ENCODE measurements at regions not wholly inside any gene's neighbourhood (a gene's known extent, or its start where the extent isn't known, plus 50 kb on each side); places are given as distances from the start of the nearest gene placed in this dataset.

GRCh38 chr10:108989976-108990375 lies 933.3 kb downstream of the XPNPEP1 start:
- POLR2A ChIA-PET = no interaction called here
- no peaks in the 10 kb centered on the region for H3K9me3 ChIP-seq
- H3K4me1 ChIP-seq = no peaks in the 10 kb centered on the region
- CTCF ChIA-PET = no interaction called here
- FAIRE-seq (no peak), DNase-seq (ENCODE audit: low read depth in 1 of 2, low spot score in 1 of 2) (no peak), ATAC-seq (no peak)
- no peak overlapping the region for H3K27ac ChIP-seq
- H3K4me3 ChIP-seq = no peak overlapping the region
- TF ChIP-seq POLR2AphosphoS2 (conservative IDR thresholded peaks at IDR 0.05; ENCODE audit: low read length) (no peak), GATA3 (IDR thresholded peaks at IDR 0.05; ENCODE audit: borderline replicate concordance) (no peak), ZNF302 (CRISPR knock-in tag; IDR thresholded peaks at IDR 0.05) (no peak), ZC3H11A (IDR thresholded peaks at IDR 0.05) (no peak), HOXB5 (CRISPR knock-in tag; IDR thresholded peaks at IDR 0.05) (no peak), FOXS1 (CRISPR knock-in tag; IDR thresholded peaks at IDR 0.05) (no peak), NR3C1 (IDR thresholded peaks at IDR 0.05) (no peak), EHMT2 (IDR thresholded peaks at IDR 0.05; ENCODE audit: low read depth) (no peak), BHLHE40 (IDR thresholded peaks at IDR 0.05; ENCODE audit: low read depth, low read length) (no peak), CBX2 (IDR thresholded peaks at IDR 0.05; ENCODE audit: borderline replicate concordance, low read depth) (no peak), ZFP36 (IDR thresholded peaks at IDR 0.05; ENCODE audit: borderline replicate concordance, partially characterized antibody) (no peak), KDM5A (IDR thresholded peaks at IDR 0.05) (no peak), RAD21 (conservative IDR thresholded peaks at IDR 0.05 in 1 of 2, IDR thresholded peaks at IDR 0.05 in 1 of 2) (no peak), MYC (IDR thresholded peaks at IDR 0.05; ENCODE audit: borderline replicate concordance, low read length) (no peak), HOXA7 (CRISPR knock-in tag; IDR thresholded peaks at IDR 0.05) (no peak), ELK1 (IDR thresholded peaks at IDR 0.05; ENCODE audit: low read depth, low read length) (no peak)
- 27% methylated on average over 4 of the region's 4 CpGs for WGBS (ENCODE audit: missing lambda C conversion rate)
- no peak overlapping the region for H3K4me2 ChIP-seq

DNA sequence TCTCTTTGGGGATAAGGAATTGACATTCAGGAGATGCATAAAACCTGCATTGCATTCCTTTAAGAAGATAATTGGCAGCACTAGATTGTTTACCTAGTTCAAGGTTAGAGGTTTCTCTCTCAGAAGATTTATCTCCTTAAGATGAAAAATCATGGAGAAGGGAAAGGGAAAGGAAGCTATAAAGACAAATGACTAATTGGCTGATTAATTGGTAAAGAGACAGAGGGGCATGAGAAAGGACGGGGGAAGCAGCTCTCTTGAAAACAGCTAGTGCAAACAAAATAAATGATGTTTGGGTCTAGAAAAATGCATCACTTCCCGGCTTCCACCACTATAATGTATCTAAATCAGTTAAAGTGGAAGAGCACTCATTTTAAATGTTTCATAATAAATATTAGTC lies 941.2 kb downstream of the XPNPEP1 start:
- Histone ChIP-seq H3K4me2 (no peak overlapping the region), H3K4me1 (no peaks in the 10 kb centered on the region), H3K4me3 (no peak overlapping the region), H3K9me3 (no peaks in the 10 kb centered on the region), H3K27ac (no peak overlapping the region)
- CTCF ChIA-PET = no interaction called here
- ATAC-seq (no peak), FAIRE-seq (no peak), DNase-seq (ENCODE audit: low read depth in 1 of 2, low spot score in 1 of 2) (no peak)
- WGBS (ENCODE audit: missing lambda C conversion rate) = 3% methylated on average over 2 of the region's 2 CpGs
- no peak for TF ChIP-seq MAZ (IDR thresholded peaks at IDR 0.05; ENCODE audit: borderline replicate concordance, low read depth, low read length)
- TF ChIP-seq HMGXB4 (CRISPR knock-in tag; IDR thresholded peaks at IDR 0.05; ENCODE audit: borderline replicate concordance) = no peak
- no peak for TF ChIP-seq CEBPB (IDR thresholded peaks at IDR 0.05)
- TF ChIP-seq RCOR1 (IDR thresholded peaks at IDR 0.05; ENCODE audit: low read depth, low read length) = no peak
- TF ChIP-seq ZFP36 (IDR thresholded peaks at IDR 0.05; ENCODE audit: borderline replicate concordance, partially characterized antibody) = no peak
- TF ChIP-seq HOXB13 (CRISPR knock-in tag; IDR thresholded peaks at IDR 0.05; ENCODE audit: low read depth) = no peak
- TF ChIP-seq RAD21 (conservative IDR thresholded peaks at IDR 0.05 in 1 of 2, IDR thresholded peaks at IDR 0.05 in 1 of 2) = no peak
- TF ChIP-seq TP53 (CRISPR knock-in tag; IDR thresholded peaks at IDR 0.05) = no peak
- no peak for TF ChIP-seq ZC3H11A (IDR thresholded peaks at IDR 0.05)
- TF ChIP-seq FOXS1 (CRISPR knock-in tag; IDR thresholded peaks at IDR 0.05) = no peak
- TF ChIP-seq, protein P1, sequence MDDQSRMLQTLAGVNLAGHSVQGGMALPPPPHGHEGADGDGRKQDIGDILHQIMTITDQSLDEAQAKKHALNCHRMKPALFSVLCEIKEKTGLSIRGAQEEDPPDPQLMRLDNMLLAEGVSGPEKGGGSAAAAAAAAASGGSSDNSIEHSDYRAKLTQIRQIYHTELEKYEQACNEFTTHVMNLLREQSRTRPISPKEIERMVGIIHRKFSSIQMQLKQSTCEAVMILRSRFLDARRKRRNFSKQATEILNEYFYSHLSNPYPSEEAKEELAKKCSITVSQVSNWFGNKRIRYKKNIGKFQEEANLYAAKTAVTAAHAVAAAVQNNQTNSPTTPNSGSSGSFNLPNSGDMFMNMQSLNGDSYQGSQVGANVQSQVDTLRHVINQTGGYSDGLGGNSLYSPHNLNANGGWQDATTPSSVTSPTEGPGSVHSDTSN (IDR thresholded peaks at IDR 0.05) = no peak
- no peak for TF ChIP-seq HOXA7 (CRISPR knock-in tag; IDR thresholded peaks at IDR 0.05)
- no peak for TF ChIP-seq ZSCAN20 (CRISPR knock-in tag; IDR thresholded peaks at IDR 0.05)
- TF ChIP-seq, protein P2, sequence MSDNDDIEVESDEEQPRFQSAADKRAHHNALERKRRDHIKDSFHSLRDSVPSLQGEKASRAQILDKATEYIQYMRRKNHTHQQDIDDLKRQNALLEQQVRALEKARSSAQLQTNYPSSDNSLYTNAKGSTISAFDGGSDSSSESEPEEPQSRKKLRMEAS (IDR thresholded peaks at IDR 0.05) = no peak
- POLR2A ChIA-PET = no interaction called here
